Fibroblast of the aortic adventitia (primary cell): ENCODE measurements at regions not wholly inside any gene's neighbourhood (a gene's known extent, or its start where the extent isn't known, plus 50 kb on each side); places are given as distances from the start of the nearest gene placed in this dataset.

ENCODE experiments used
- DNase-seq: peaks from one replicate; pipeline ENCODE4 v3.0.0-alpha.2; 2010; ENCODE audit warnings: low read depth
- H3K4me3 ChIP-seq: 2 replicates; pipeline ENCODE4 v1.5.1; 2011; ENCODE audit warnings: low read depth, mild to moderate bottlenecking, control low read depth, low read length, moderate library complexity
- TF ChIP-seq, protein P1 (sequence below): IDR thresholded peaks from 2 replicates; pipeline ENCODE4 v1.5.1; 2011; ENCODE audit warnings: mild to moderate bottlenecking, low read length, control low read depth, inconsistent platforms; ENCODE audit not compliant: insufficient read depth

DNA sequence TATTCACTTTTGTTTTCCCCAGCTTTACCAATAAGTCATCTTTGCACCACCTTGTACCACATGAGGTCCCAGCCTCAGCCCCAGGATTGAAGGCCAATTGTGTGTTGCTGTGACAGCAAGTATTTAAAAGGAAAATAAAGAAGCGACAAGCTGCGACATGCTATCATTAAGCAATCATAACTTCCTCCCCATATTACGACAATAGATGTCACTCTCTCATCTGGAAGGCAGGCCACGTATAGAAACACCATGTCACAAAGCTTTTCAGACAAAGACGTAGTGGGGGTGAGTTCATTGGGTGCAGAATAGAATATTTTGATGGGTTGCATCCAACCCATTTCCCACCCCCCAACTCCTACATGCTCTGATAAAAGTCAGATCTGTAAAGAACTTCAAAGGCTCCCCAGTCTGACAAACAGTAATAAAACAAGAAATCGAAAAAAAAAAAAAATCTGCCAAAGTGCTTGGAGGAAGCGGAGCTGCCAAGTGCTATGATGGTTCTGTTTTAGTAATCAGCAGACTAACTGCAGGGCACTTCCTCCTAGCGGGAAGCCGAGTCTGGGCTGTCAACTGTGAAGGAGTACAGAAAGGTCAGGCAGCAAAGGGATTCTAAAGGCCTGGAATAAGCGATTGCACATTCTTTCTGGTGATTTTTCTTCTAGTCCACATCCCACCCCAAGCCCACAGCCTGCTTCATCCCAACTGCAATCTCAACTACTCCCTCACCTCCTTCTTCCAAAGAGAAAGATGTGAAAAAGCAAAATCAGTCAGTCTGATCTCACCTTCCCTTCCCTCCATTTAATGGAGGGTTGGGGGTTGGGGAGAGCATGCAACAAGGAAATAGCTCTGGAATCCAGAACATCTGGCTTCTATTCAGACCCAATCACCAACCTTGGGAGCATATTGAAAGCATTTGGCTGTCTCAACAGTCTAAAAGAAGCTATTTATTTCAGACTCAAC, 131.4 kb upstream of the UBASH3B start:
- TF ChIP-seq, protein P1, sequence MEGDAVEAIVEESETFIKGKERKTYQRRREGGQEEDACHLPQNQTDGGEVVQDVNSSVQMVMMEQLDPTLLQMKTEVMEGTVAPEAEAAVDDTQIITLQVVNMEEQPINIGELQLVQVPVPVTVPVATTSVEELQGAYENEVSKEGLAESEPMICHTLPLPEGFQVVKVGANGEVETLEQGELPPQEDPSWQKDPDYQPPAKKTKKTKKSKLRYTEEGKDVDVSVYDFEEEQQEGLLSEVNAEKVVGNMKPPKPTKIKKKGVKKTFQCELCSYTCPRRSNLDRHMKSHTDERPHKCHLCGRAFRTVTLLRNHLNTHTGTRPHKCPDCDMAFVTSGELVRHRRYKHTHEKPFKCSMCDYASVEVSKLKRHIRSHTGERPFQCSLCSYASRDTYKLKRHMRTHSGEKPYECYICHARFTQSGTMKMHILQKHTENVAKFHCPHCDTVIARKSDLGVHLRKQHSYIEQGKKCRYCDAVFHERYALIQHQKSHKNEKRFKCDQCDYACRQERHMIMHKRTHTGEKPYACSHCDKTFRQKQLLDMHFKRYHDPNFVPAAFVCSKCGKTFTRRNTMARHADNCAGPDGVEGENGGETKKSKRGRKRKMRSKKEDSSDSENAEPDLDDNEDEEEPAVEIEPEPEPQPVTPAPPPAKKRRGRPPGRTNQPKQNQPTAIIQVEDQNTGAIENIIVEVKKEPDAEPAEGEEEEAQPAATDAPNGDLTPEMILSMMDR = no peak
- no peak overlapping the region for H3K4me3 ChIP-seq
- DNase-seq = peak; percentile 33

DNA sequence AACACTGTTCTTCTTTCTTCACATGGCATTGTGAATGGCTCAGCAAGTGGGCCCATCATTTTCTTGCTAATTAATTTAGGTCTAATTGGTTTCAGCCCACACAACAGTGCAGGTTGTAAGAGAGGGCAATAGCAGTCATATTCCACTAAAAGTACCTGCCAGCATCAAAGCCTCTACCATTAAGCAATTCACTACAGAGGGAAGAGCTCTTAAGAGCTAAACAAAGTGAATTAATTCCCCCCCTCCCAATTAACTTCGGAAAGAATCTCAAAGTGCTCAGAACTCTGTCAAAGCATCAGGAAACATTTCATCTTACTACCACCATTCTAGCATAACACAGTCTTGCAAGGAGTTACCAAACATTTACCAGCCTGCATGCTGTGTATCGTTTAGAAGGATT, 133.9 kb upstream of the UBASH3B start:
- no peak overlapping the region for H3K4me3 ChIP-seq
- no peak for DNase-seq
- TF ChIP-seq, protein P1 = no peak

DNA sequence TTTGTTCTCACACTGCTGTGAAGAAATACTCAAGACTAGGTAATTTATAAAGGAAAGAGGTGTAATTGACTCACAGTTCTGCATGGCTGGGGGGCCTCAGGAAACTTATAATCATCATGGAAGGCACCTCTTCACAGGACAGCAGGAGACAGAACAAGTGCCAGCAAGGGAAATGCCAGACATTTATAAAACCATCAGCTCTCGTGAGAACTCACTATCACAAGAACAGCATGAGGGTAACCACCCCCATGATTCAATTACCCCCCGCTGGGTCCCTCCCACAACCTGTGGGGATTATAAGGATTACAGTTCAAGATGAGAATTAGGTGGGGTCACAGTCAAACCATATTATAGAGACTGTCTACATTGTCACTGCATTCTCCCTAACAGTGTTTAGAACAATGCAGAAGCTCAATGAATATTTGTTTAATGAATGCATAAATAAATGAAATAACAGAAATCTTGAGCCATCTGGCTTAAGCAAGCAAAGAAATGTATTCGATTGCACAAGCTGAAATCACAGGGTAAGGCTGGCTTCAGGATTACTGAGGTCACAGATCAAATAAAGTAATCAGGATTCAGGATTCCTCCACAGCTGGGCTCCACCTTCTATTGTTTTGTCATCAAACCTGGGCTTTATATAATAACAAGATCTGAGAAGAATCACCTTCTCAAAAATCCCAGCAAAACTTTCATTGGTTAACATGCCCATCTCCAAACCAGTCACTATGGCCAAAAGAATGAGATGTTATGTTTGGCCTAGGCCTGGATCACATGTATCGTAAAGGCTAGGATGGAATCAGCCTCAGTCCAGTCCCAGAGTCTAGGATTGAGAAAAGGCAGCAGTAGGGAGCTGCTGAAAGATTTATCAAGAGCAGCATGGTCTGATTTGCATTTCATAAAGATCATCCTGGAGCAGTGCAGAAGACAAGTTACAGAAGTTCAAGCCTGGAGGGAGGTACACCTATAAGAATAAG, 137.8 kb upstream of the UBASH3B start:
- no peak overlapping the region for H3K4me3 ChIP-seq
- peak; percentile 46 for DNase-seq
- TF ChIP-seq, protein P1 = no peak

DNA sequence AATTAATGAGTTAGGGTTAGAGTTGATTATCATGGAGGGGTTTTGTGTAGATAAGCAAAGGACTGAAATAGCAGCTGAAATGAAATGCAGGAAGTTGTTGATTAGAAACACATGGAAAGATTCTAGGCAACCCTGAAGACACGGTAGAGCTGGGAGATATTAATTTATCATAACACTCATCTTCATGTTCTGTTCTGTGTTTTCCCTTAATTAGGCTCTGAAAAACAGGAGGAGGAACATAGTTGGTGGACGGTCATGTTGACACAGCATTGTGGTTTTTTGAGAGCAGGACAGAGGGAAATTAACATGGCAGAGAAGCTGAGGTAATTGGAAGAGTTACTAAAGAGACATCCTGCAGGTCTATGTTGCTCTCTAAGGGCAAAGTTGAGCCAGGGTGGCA, 138.8 kb upstream of the UBASH3B start:
- TF ChIP-seq, protein P1 = no peak
- no peak overlapping the region for H3K4me3 ChIP-seq
- DNase-seq = peak; percentile 27

DNA sequence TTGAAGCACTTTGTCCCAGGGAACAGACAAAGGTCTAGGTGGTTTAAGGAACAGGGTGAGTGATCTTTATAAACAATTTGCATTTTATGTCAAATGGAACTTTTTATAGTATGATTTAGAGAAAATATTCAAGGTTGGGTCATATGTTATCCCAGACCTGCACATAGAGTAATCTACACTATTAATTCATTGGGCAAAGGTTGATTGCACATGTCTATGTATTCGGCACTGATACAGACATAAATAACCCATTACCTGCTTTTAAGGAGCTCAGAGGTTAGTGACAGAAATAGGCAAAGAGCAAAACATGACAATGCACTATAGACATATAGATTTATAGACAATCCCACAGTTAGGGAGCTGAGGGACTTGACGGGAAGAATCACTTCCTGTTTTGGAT, 141.5 kb upstream of the UBASH3B start:
- TF ChIP-seq, protein P1 = no peak
- no peak overlapping the region for H3K4me3 ChIP-seq
- DNase-seq = no peak

DNA sequence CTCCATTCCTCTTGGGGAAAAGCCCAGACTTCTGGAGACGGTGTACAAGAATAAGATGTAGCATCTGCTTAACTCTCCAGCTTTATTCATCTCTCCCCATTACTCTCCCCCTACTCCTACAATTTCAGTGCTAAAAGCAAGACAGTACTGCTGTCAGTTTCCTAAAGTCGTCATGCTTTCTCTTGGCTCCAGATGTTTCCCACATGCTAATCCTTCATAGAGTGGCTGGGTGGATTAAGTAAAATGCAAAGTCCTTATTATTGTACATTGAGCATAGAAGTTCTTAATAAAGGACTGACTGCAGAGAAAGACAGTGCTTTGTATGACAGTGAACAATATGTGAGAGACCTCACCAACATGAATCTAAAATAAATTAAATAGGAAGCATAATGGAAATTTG, 142.2 kb upstream of the UBASH3B start:
- no peak overlapping the region for H3K4me3 ChIP-seq
- TF ChIP-seq, protein P1 = no peak
- DNase-seq = no peak
